IMR-90 (cell line): ENCODE measurements at regions not wholly inside any gene's neighbourhood (a gene's known extent, or its start where the extent isn't known, plus 50 kb on each side); places are given as distances from the start of the nearest gene placed in this dataset.

Source experiments
- CEBPB ChIP-seq: IDR thresholded peaks from 2 replicates; pipeline ENCODE4 v1.6.1; 2012; ENCODE audit warnings: low read depth, low read length, improper control_type of control experiment
- CTCF ChIP-seq: conservative IDR thresholded peaks from 2 replicates; pipeline ENCODE4 v1.5.1; 2012; ENCODE audit warnings: mild to moderate bottlenecking, low read depth, low read length, improper control_type of control experiment
- POLR2A ChIP-seq: IDR thresholded peaks from 2 replicates; pipeline ENCODE4 v1.6.1; 2012; ENCODE audit warnings: mild to moderate bottlenecking, low read depth, low read length
- RCOR1 ChIP-seq: IDR thresholded peaks from 2 replicates; pipeline ENCODE4 v1.6.1; 2012; ENCODE audit warnings: mild to moderate bottlenecking, low read length, improper control_type of control experiment; ENCODE audit not compliant: insufficient replicate concordance

- TF ChIP-seq RCOR1, result no peak
- TF ChIP-seq CTCF, result no peak
- TF ChIP-seq CEBPB, result no peak
- no peak for TF ChIP-seq POLR2A
Observed at GRCh38 chr13:40376296-40376849, 290.1 kb downstream of the FOXO1 start.
